MM.1S (cell line): ENCODE measurements at regions not wholly inside any gene's neighbourhood (a gene's known extent, or its start where the extent isn't known, plus 50 kb on each side); places are given as distances from the start of the nearest gene placed in this dataset.

ENCODE experiments used
- EZH2 ChIP-seq: fragments of 300-600 bp; sonication (generic); optimal IDR thresholded peaks from 2 replicates; pipeline ENCODE3; 2017; ENCODE audit warnings: low read depth, mild to moderate bottlenecking, antibody characterized with exemption, low read length, mixed read lengths
- TF ChIP-seq, protein P1 (sequence below): fragments of 300-600 bp; sonication (generic); IDR thresholded peaks from 2 replicates; pipeline ENCODE4 v1.5.1; 2016; ENCODE audit warnings: antibody characterized with exemption, low read length, mixed read lengths

DNA sequence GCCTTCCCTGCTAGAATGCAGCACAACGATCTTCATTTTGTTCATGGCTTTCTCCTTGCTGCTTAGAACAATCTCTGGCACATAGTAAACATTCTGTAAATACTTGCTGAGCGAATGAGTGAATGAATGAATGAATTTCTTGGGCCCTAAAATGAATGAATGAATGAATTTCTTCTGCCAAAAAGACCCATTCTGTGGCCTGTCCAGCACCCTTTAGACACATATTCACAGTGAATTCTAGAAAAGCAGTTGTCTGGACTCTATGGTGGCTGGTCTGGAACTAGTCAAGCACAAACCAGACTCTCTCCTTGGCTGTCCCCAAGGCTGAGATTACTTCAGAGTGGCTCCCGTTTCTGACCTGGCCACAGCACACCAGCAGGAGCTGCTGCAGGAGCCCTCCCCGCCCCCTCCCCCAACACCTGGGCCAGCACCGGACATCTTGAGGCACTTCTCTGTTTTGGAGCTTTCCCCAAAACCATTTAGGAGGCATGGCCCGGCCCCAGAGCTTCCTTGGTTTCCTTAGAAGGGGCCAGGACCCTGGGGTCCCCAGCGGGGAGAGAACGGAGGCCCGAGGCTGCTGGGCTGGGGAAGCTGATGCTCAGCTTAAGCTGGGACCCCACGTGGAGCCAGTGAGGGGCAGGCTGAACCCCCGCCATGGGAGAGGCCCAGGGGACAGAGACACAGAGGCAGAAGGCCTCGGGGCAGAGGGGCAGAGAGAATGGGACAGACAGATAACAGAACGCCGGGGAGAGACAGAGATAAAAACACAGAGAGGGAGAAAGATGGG, 159.0 kb downstream of the ZFP36L2 start:
- TF ChIP-seq, protein P1, sequence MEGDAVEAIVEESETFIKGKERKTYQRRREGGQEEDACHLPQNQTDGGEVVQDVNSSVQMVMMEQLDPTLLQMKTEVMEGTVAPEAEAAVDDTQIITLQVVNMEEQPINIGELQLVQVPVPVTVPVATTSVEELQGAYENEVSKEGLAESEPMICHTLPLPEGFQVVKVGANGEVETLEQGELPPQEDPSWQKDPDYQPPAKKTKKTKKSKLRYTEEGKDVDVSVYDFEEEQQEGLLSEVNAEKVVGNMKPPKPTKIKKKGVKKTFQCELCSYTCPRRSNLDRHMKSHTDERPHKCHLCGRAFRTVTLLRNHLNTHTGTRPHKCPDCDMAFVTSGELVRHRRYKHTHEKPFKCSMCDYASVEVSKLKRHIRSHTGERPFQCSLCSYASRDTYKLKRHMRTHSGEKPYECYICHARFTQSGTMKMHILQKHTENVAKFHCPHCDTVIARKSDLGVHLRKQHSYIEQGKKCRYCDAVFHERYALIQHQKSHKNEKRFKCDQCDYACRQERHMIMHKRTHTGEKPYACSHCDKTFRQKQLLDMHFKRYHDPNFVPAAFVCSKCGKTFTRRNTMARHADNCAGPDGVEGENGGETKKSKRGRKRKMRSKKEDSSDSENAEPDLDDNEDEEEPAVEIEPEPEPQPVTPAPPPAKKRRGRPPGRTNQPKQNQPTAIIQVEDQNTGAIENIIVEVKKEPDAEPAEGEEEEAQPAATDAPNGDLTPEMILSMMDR: no peak
- TF ChIP-seq EZH2: no peak
